ENCODE measurements at regions not wholly inside any gene's neighbourhood (a gene's known extent, or its start where the extent isn't known, plus 50 kb on each side); places are given as distances from the start of the nearest gene placed in this dataset.
A peak's percentile ranks its signal among the peaks of the same experiment; 100 is the strongest.
"Not testable (repeated sequence)": the region's sequence is repeated elsewhere in the genome, so short reads cannot be mapped to it uniquely, and the experiment has no call there.

DNA sequence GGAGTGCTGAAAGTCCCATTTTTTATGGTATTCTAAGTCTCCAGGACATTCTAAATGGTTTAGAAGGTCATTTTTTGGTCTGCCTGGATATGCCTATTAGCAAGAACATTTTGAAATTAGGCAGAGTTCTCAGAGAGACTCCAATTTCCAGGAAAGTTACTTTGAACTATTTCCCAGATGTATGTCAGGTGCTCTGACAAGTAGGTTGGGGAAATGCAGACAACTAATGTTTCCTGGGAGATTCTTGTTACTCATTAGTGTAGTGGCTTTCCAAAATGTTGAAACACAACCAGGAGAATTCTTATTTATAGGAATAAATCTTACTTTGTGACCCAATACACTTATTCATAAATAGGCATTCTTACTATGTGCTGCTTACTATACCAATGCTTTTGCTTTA lies 268.4 kb downstream of the ZNF37A start:
- not testable (repeated sequence) for DNase-seq (ENCODE audit: low read depth)

DNA sequence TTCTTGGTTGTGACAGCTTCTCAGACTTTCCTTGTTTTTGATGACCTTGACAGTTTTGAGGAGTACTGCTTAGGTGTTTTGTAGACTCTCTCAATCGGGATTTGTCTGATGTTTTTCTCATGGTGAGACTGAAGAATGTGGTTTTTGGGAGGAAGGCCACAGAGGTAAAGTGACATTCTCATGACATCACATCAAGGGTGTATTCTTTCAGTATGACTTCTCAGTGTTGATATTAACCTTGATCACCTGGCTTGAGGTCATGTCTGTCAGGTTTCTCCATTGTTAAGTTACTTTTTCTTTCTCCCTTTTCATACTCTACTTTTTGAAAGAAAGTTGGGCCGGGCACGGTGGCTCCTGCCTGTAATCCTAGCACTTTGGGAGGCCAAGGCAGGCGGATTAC lies 269.9 kb downstream of the ZNF37A start:
- DNase-seq (ENCODE audit: low read depth), result not testable (repeated sequence)

DNA sequence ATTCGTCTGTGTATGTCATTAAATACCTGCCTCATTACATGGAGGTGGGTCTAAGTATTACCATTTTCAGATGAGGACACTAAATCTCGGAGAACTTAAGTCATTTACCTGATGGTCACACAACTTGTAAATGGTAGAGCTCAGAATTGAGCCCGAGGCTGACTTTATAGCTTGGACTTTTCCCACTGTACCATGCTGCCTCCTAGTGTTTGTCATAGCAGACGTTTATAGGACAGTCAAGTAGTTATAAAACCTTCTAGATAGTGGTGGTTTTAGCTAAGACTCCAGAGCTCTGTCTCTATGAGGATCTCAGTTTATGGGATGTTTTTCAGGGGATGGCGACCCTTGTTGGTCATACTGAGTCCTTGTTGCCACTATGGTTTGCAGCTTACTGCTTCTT lies 271.8 kb downstream of the ZNF37A start:
- not testable (repeated sequence) for DNase-seq (ENCODE audit: low read depth)

DNA sequence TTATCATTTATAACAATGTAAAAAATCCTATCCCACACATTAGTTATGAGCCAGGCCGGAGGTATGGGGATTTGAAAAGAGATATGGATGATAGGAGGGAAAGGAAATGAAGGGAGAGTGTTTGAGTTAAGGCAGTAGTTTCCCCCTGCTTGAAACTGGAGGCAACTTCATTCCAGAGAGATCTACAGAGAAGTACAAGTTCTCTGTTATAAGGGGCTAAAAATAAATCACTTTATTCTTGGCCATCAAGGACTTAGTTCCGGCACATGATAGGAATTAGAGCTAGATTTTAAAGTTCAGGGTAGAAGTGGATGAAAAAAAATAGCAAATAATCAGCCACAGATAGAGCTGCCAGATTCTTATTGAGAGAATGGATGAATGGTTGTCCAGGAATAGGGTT lies 289.7 kb downstream of the ZNF37A start:
- not testable (repeated sequence) for DNase-seq (ENCODE audit: low read depth)

DNA sequence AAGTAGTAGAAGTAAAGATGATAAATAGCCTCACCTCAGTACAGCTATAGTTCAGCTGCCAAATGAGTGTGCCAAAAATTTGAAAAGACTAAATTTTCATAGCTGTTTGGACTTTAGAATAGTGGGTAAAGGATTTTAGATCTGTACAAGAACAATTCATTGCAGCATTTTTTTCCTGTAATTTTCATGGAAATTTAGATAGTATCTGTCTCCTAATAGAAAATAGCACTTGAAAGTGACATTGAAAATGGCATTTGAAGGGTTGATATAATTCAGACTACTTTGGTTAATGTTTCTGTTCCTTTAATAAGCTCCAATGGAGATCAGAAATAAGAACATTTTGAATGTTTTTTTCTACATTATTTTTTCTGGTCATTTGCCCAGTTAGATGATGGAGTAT lies 292.7 kb downstream of the ZNF37A start:
- DNase-seq (ENCODE audit: low read depth), result not testable (repeated sequence)

DNA sequence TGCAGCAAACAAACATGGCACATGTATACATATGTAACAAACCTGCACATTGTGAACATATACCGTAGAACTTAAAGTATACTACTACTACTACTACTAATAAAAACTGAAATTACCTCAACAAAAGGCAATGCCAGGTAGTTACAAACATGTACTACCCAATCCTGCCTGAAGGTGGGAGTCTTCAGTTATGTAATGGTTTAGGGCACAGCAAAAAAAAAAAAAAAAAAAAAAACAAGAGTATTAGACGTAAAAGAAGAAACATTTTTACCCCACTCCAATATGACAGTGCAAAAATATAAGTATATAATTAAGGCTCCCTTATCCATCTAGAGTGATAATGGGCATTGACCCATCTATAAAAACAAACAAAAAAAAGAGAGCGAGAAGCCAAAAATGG lies 296.6 kb downstream of the ZNF37A start:
- not testable (repeated sequence) for DNase-seq (ENCODE audit: low read depth)

DNA sequence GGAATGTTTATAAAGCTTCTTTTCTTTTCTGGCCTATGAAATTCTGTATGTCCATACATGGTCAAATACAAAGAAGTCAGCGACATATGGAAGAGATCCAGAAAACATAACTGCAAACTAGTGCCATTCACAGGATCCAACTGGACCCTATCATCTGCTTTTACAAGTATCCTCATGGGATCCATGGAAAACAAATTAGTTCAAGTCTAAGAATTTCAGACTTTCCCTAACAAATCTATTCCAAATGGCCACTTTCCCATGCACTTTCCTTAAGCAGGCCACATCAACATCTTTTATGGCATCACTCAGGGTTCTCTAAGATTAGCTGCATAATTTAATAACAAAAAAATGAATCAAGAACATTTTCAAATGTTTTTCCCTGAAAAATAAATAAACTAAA lies 301.3 kb downstream of the ZNF37A start:
- not testable (repeated sequence) for DNase-seq (ENCODE audit: low read depth)

DNA sequence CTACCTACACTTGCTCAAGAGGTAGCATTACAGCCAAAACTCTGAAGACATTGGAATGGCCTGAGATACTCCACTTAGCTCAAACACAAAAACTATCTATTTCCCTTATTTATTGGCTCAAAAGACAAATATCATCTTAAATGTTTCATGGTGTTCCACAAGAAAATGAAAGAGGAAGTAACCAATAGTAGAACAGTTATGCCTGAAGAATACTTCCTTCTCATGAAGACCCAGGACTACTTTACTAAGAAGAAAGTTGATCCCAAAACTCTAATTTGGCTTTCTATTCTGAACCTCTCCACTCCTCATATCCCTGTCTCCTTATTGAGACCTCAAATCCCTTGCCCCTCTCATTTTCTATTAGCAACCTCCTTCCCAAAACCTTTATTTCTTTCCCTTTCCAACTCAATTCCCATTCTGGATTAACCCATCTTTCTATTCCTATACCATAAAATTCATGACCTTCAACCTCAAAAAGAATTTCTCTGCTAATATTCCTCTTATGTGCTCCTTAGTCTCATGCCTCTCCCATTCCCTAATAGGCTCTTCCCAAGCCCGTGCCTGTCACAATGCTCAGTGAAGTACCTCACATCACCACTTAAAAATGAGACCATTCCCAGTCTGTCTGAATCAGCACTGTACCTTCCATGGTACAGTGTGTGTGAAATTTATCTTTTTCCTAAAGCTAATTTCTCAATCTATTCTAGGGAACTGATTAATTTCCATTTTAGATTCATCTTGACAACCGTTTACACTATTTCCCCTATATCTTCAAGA lies 302.2 kb downstream of the ZNF37A start:
- DNase-seq (ENCODE audit: low read depth), result not testable (repeated sequence)

DNA sequence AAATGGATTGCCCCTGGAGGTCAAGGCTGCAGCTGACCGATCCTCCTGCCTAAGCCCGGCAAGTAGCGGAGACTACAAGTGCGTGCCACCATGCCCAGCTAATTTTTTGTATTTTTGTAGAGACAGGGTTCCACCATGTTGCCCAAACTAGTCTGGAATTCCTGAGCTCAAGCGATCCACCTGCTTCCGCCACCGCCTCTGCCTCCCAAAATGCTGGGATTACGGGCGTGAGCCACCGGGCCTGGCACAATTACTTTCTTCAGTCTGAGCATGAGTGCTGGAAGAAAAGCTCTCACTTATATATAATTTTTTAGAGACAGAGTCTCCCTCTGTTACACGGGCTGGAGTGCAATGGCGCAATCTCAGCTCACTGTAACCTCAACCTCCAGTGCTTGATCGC lies 307.4 kb downstream of the ZNF37A start:
- DNase-seq (ENCODE audit: low read depth), result not testable (repeated sequence)

DNA sequence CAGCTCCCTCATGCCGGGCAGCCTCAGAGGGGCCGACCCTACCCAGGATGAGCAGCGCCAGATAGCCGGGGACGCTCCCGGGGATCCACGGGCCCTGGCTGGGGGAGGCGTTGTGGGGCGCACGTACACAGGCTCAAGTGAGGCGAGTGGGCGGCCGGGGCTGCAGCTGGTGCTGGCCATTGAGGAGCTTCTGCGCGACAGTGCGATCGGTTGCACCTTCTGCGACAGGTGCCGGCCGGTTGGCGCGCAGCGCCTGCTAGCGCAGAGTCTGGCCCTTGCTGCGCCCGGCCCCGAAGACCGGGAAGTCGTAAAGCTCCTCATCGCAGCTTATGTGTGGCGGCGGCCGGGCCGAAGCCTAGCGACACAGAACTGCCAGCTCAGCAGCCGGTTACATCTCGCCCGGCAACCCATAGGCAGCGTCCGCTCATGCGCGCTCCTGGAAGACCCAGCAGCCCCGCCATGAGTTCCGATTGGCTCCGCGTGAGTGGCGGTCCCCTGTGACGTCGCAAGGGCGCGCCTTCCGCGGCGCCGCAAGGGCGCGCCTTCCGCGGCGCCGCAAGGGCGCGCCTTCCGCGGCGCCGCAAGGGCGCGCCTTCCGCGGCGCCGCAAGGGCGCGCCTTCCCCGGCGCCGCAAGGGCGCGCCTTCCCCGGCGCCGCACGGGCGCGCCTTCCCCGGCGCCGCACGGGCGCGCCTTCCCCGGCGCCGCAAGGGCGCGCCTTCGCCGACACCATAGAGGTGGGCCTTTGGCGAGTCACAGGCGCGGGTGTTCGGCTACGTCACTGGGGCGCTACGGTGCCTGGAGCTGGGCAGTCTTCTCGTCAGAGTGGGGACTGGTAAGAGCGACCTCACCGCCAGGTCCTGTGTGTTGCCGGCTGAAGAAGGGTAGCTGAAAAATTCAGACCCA lies 308.6 kb downstream of the ZNF37A start:
- DNase-seq (ENCODE audit: low read depth), result peak; percentile 31

DNA sequence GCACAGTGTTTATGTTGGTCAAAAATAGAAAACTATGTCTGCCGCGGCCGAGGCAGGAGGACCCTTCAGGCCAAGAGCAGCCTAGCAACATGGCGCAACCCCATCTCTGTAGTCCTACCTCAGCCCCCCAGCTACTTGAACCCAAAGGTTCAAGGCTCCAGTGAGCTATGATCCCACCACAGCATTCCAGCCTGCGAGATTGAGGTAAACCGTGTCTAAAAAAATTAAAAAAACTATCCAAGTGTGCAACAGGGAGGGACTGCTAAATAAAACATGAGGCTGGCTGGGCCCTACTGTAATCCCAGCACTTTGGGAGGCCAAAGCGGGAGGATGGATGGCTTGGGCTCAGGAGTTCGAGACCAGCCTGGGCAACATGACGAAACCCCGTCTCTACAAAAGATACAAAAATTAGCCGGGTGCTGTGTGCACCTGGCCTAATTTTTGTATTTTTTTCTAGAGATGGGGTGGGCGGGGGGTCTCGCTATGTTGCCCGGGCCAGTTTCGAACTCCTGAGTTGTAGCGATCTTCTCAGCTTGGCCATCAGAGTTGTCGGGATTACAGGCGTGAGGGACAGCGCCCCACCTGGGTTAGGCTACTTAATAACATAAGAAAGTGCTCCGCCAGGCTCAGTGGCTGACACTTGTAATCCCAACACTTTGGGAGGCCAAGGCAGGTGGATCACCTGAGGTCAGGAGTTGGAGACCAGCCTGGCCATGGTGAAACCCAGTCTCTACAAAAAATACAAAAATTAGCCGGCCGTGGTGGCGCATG lies 309.4 kb downstream of the ZNF37A start:
- DNase-seq (ENCODE audit: low read depth), result not testable (repeated sequence)

DNA sequence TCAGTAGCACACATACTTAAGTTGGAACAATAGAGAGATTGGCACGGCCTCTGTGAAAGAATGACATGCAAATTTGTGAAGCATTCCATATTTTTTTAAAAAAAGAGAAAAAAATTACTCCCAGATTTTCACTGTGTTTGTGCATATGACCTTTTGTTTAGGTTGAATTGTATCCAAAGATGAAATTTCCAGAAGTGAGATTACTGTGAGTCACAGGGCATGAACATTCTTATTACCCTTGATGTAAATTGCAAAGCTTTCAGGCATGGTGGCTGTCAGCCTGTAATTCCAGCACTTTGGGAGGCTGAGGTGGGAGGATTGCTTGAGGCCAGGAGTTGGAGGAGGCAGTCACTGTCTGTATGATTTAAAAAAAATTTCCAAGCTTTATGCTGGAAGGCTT lies 329.5 kb downstream of the ZNF37A start:
- not testable (repeated sequence) for DNase-seq (ENCODE audit: low read depth)

DNA sequence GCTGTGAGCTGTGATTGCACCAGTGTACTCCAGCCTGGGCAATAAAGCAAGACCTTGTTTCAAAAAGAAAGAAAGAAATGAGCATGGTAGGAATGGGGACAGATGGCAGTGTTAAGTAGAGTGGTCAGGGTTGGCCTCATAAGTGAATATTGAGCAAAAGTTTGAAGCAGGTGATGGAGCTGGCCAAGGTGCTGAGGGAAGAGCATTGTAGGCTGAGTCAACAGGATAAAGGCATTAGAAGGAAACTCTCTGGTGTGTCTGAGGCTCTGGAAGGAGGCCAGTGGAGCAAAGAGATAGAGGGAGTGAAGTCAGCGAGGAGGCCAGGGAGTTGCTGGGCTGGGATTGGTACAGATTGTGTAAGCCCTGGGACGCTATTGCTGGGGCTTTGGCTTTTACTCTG lies 336.1 kb downstream of the ZNF37A start:
- DNase-seq (ENCODE audit: low read depth), result not testable (repeated sequence)

DNA sequence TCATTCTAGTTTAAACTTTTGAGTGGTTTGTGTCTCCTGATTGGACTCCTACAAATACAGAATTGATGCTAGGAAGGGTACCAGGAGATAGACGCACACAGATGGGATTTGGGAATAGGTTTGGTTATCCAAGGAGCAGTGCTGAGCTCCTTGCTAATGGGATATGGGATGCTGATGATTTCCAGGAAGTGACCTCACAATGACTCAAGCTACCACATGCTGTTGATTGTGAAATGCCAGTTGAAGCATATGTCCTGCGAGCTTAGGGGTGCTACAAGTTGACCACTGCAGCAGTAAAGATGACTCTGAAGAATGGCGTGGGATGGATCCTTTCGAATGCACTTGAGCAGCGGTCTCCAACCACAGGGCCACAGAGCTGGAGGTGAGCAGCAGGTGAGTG lies 343.2 kb downstream of the ZNF37A start:
- DNase-seq (ENCODE audit: low read depth), result peak; percentile 9

DNA sequence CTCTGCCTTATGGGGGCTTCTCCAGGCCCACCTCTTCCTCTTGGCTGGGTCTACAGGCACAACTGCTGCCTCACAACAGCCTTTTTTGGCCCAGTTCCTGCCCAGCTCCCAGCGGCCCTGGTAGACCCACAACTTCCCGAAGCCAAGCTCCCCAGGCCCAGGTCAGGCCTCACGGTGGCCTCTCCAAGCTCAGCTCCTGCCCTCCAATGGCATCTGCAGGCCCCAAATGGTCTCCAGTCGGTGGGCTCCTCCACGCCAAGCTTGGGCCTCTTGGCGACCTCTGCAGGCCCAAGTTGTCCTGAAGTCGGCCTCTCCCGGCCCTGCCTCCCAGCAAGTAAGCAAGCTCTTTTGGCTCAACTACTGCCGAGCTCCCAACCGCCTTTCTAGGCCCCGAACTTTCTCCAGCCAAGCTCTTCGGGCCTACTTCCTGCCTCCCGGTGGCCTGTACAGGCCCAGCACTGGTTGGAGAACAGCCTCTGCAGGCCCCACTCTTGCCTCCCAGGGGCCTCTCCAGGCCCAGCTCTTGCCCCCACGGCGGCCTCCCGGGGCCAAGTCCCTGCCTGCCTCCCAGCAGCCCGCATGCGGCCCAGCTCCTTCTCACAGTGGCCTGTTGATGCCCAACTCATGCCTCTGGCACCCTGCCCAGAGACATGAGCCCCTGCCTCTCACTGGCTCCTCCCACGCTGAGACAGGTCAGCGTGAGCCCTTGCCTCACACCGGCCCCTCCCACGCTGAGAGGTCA lies 354.6 kb downstream of the ZNF37A start:
- DNase-seq (ENCODE audit: low read depth), result not testable (repeated sequence)

DNA sequence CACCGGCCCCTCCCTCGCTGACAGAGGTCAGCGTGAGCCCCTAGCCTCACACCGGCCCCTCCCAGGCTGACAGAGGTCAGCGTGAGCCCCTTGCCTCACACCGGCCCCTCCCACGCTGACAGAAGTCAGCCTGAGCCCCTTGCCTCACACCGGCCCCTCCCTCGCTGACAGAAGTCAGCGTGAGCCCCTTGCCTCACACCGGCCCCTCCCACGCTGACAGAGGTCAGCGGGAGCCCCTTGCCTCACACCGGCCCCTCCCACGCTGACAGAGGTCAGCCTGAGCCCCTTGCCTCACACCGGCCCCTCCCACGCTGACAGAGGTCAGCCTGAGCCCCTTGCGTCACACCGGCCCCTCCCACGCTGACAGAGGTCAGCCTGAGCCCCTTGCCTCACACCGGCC lies 355.5 kb downstream of the ZNF37A start:
- DNase-seq (ENCODE audit: low read depth), result not testable (repeated sequence)

DNA sequence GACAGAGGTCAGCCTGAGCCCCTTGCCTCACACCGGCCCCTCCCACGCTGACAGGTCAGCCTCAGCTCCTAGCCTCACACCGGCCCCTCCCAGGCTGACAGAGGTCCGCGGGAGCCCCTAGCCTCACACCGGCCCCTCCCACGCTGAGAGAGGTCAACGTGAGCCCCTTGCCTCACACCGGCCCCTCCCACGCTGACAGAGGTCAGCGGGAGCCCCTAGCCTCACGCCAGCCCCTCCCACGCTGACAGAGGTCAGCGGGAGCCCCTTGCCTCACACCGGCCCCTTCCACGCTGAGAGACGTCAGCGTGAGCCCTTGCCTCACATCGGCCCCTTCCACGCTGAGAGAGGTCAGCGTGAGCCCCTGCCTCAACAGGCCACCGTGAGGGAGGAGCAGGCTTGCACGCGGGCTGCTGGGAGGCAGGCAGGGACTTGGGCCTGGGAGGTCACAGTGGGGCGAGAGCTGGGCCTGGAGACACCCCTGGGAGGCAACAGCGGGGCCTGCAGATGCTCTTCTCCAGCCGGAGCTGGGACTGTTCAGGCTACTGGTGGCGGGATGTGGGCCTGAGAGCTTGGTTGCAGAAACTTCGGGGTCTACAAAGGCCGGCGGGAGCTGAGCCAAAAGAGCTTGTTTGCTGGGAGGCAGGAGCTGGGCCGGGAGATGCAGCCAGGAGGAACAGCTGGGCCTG lies 356.4 kb downstream of the ZNF37A start:
- not testable (repeated sequence) for DNase-seq (ENCODE audit: low read depth)

DNA sequence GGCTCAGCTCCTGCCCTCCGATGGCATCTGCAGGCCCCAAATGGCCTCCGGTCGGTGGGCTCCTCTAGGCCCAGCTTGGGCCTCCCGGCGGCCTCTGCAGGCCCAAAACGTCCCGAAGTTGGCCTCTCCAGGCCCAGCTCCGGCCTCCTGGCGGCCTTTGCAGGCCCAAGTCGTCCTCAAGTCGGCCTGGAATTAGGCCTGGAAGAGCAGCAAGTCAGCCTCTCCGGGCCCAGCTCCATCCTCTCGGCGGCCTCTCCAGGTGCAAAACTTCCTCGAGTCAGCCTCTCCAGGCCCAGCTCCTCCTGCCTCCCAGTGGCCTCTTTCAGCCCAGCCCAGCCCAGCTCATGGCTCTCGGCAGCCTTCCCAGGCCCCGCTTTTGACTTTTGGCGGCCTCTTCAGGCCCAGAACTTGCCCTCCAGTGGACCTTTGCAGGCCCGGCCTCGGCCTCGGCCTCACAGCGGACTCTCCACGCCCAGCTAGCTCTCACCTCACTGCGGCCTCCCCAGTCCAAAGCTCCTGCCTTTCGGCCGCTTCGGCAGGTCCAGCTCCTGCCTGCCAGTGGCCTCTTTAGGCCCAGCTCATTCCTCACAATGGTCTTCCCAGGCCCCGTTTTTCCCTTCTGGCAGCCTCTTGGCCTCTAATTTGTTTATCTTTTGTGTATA lies 357.3 kb downstream of the ZNF37A start:
- DNase-seq (ENCODE audit: low read depth), result not testable (repeated sequence)
